ENCODE measurements at regions not wholly inside any gene's neighbourhood (a gene's known extent, or its start where the extent isn't known, plus 50 kb on each side); places are given as distances from the start of the nearest gene placed in this dataset.
A peak's percentile ranks its signal among the peaks of the same experiment; 100 is the strongest.

GRCh38 chr11:111045407-111045803 is 200.1 kb upstream of the POU2AF2 start:
- peaks cover 0 to 2% (median 0%) of the 10 kb centered on the region in 5 experiments for H3K9me3 ChIP-seq (ENCODE audit: control extremely low read depth in 1 of 5, control insufficient read depth in 4 of 5, insufficient read depth in 2 of 5, low read depth in 1 of 5, low read length in 4 of 5)
- H3K36me3 ChIP-seq (ENCODE audit: control insufficient read depth in 4 of 4, insufficient read depth in 4 of 4, low read length in 3 of 4), result no peaks in the 10 kb centered on the region
- no peak overlapping the region for H3K4me3 ChIP-seq (ENCODE audit: control insufficient read depth in 1 of 7, extremely low read depth in 1 of 7, insufficient read depth in 4 of 7, low read depth in 2 of 7, low read length in 6 of 7)
- peaks cover 0 to 7% (median 0%) of the 10 kb centered on the region in 4 experiments for H3K4me1 ChIP-seq (ENCODE audit: control extremely low read depth in 1 of 4, control insufficient read depth in 4 of 4, insufficient read depth in 4 of 4, low read length in 3 of 4)
- ChIA-PET POLR2A (no interaction called here), CTCF (interaction anchor here (0.9 to 1.5 kb wide), 3 partner anchors 11 to 23 kb away, joined by 3 read pairs; no protein-coding TSS in a partner anchor)
- no peaks in the 10 kb centered on the region for H3K27me3 ChIP-seq (replicated peaks in 2 of 5; ENCODE audit: control insufficient read depth in 4 of 5, insufficient read depth in 5 of 5, low read length in 4 of 5)
- H3K27ac ChIP-seq (ENCODE audit: insufficient read depth in 1 of 2, low read depth in 1 of 2, low read length in 2 of 2, poor library complexity in 1 of 2, severe bottlenecking in 2 of 2), result no peak overlapping the region
- DNase-seq, result no peak

- H3K36me3 ChIP-seq (ENCODE audit: control insufficient read depth in 4 of 4, insufficient read depth in 4 of 4, low read length in 3 of 4), result no peaks in the 10 kb centered on the region
- peaks cover 0 to 7% (median 0%) of the 10 kb centered on the region in 4 experiments for H3K4me1 ChIP-seq (ENCODE audit: control extremely low read depth in 1 of 4, control insufficient read depth in 4 of 4, insufficient read depth in 4 of 4, low read length in 3 of 4)
- H3K27ac ChIP-seq (ENCODE audit: insufficient read depth in 1 of 2, low read depth in 1 of 2, low read length in 2 of 2, poor library complexity in 1 of 2, severe bottlenecking in 2 of 2), result no peak overlapping the region
- ChIA-PET POLR2A (no interaction called here), CTCF (interaction anchor here (0.9 kb wide), 2 partner anchors 10 to 19 kb away, joined by 3 read pairs; no protein-coding TSS in a partner anchor)
- DNase-seq, result peak in 2 of 3 donors; percentile 30 to 36
- WGBS (ENCODE audit: insufficient coverage), result 58% methylated on average over 6 of the region's 6 CpGs
- no peaks in the 10 kb centered on the region for H3K27me3 ChIP-seq (replicated peaks in 2 of 5; ENCODE audit: control insufficient read depth in 4 of 5, insufficient read depth in 5 of 5, low read length in 4 of 5)
- H3K4me3 ChIP-seq (ENCODE audit: control insufficient read depth in 1 of 7, extremely low read depth in 1 of 7, insufficient read depth in 4 of 7, low read depth in 2 of 7, low read length in 6 of 7), result no peak overlapping the region
- no peaks in the 10 kb centered on the region for H3K9me3 ChIP-seq (ENCODE audit: control extremely low read depth in 1 of 5, control insufficient read depth in 4 of 5, insufficient read depth in 2 of 5, low read depth in 1 of 5, low read length in 4 of 5)
These were observed 200.6 kb upstream of the POU2AF2 start for GRCh38 chr11:111044751-111045406.

- 89% methylated on average over 3 of the region's 3 CpGs for WGBS (ENCODE audit: insufficient coverage)
These were observed 205.5 kb upstream of the POU2AF2 start for GRCh38 chr11:111039982-111040381.

GRCh38 chr11:111035746-111036145 is 209.8 kb upstream of the POU2AF2 start:
- Histone ChIP-seq H3K4me1 (ENCODE audit: control extremely low read depth in 1 of 4, control insufficient read depth in 4 of 4, insufficient read depth in 4 of 4, low read length in 3 of 4) (no peaks in the 10 kb centered on the region), H3K36me3 (ENCODE audit: control insufficient read depth in 4 of 4, insufficient read depth in 4 of 4, low read length in 3 of 4) (no peaks in the 10 kb centered on the region), H3K27me3 (replicated peaks in 2 of 5; ENCODE audit: control insufficient read depth in 4 of 5, insufficient read depth in 5 of 5, low read length in 4 of 5) (no peaks in the 10 kb centered on the region), H3K9me3 (ENCODE audit: control extremely low read depth in 1 of 5, control insufficient read depth in 4 of 5, insufficient read depth in 2 of 5, low read depth in 1 of 5, low read length in 4 of 5) (peaks cover 0 to 8% (median 1%) of the 10 kb centered on the region in 5 experiments), H3K27ac (ENCODE audit: insufficient read depth in 1 of 2, low read depth in 1 of 2, low read length in 2 of 2, poor library complexity in 1 of 2, severe bottlenecking in 2 of 2) (no peak overlapping the region), H3K4me3 (ENCODE audit: control insufficient read depth in 1 of 7, extremely low read depth in 1 of 7, insufficient read depth in 4 of 7, low read depth in 2 of 7, low read length in 6 of 7) (no peak overlapping the region)
- WGBS (ENCODE audit: insufficient coverage), result 100% methylated on average over 1 of the region's 1 CpG
- no peak for DNase-seq
- ChIA-PET POLR2A (no interaction called here), CTCF (no interaction called here)

More at GRCh38 chr11:111039982-111040381, 205.5 kb upstream of the POU2AF2 start:
- CTCF ChIA-PET, result no interaction called here
- H3K4me1 ChIP-seq (ENCODE audit: control extremely low read depth in 1 of 4, control insufficient read depth in 4 of 4, insufficient read depth in 4 of 4, low read length in 3 of 4), result peaks cover 0 to 4% (median 0%) of the 10 kb centered on the region in 4 experiments
- no peak for DNase-seq
- no peaks in the 10 kb centered on the region for H3K27me3 ChIP-seq (replicated peaks in 2 of 5; ENCODE audit: control insufficient read depth in 4 of 5, insufficient read depth in 5 of 5, low read length in 4 of 5)
- no peaks in the 10 kb centered on the region for H3K36me3 ChIP-seq (ENCODE audit: control insufficient read depth in 4 of 4, insufficient read depth in 4 of 4, low read length in 3 of 4)
- peaks cover 0 to 8% (median 1%) of the 10 kb centered on the region in 5 experiments for H3K9me3 ChIP-seq (ENCODE audit: control extremely low read depth in 1 of 5, control insufficient read depth in 4 of 5, insufficient read depth in 2 of 5, low read depth in 1 of 5, low read length in 4 of 5)
- H3K27ac ChIP-seq (ENCODE audit: insufficient read depth in 1 of 2, low read depth in 1 of 2, low read length in 2 of 2, poor library complexity in 1 of 2, severe bottlenecking in 2 of 2), result no peak overlapping the region
- H3K4me3 ChIP-seq (ENCODE audit: control insufficient read depth in 1 of 7, extremely low read depth in 1 of 7, insufficient read depth in 4 of 7, low read depth in 2 of 7, low read length in 6 of 7), result no peak overlapping the region
- POLR2A ChIA-PET, result interaction anchor here (0.7 kb wide), 1 partner anchor 857 kb away, joined by 3 read pairs; no protein-coding TSS in a partner anchor

- Histone ChIP-seq H3K27me3 (replicated peaks in 2 of 5; ENCODE audit: control insufficient read depth in 4 of 5, insufficient read depth in 5 of 5, low read length in 4 of 5) (no peaks in the 10 kb centered on the region), H3K4me1 (ENCODE audit: control extremely low read depth in 1 of 4, control insufficient read depth in 4 of 4, insufficient read depth in 4 of 4, low read length in 3 of 4) (no peaks in the 10 kb centered on the region), H3K27ac (ENCODE audit: insufficient read depth in 1 of 2, low read depth in 1 of 2, low read length in 2 of 2, poor library complexity in 1 of 2, severe bottlenecking in 2 of 2) (no peak overlapping the region), H3K36me3 (ENCODE audit: control insufficient read depth in 4 of 4, insufficient read depth in 4 of 4, low read length in 3 of 4) (no peaks in the 10 kb centered on the region), H3K9me3 (ENCODE audit: control extremely low read depth in 1 of 5, control insufficient read depth in 4 of 5, insufficient read depth in 2 of 5, low read depth in 1 of 5, low read length in 4 of 5) (peaks cover 0 to 9% (median 6%) of the 10 kb centered on the region in 5 experiments), H3K4me3 (ENCODE audit: control insufficient read depth in 1 of 7, extremely low read depth in 1 of 7, insufficient read depth in 4 of 7, low read depth in 2 of 7, low read length in 6 of 7) (no peak overlapping the region)
- no peak for DNase-seq
- ChIA-PET POLR2A (no interaction called here), CTCF (no interaction called here)
These were observed 219.3 kb upstream of the POU2AF2 start for GRCh38 chr11:111026241-111026640.

- H3K4me3 ChIP-seq (ENCODE audit: control insufficient read depth in 1 of 7, extremely low read depth in 1 of 7, insufficient read depth in 4 of 7, low read depth in 2 of 7, low read length in 6 of 7), result no peak overlapping the region
- 90% methylated on average over 5 of the region's 5 CpGs for WGBS (ENCODE audit: insufficient coverage)
- no peaks in the 10 kb centered on the region for H3K9me3 ChIP-seq (ENCODE audit: control extremely low read depth in 1 of 5, control insufficient read depth in 4 of 5, insufficient read depth in 2 of 5, low read depth in 1 of 5, low read length in 4 of 5)
- ChIA-PET POLR2A (no interaction called here), CTCF (no interaction called here)
- H3K4me1 ChIP-seq (ENCODE audit: control extremely low read depth in 1 of 4, control insufficient read depth in 4 of 4, insufficient read depth in 4 of 4, low read length in 3 of 4), result peaks cover 8 to 17% (median 11%) of the 10 kb centered on the region in 4 experiments
- no peaks in the 10 kb centered on the region for H3K36me3 ChIP-seq (ENCODE audit: control insufficient read depth in 4 of 4, insufficient read depth in 4 of 4, low read length in 3 of 4)
- no peaks in the 10 kb centered on the region for H3K27me3 ChIP-seq (replicated peaks in 2 of 5; ENCODE audit: control insufficient read depth in 4 of 5, insufficient read depth in 5 of 5, low read length in 4 of 5)
- H3K27ac ChIP-seq (ENCODE audit: insufficient read depth in 1 of 2, low read depth in 1 of 2, low read length in 2 of 2, poor library complexity in 1 of 2, severe bottlenecking in 2 of 2), result no peak overlapping the region
- no peak for DNase-seq
These were observed 224.4 kb upstream of the POU2AF2 start for GRCh38 chr11:111021131-111021530.

- WGBS (ENCODE audit: insufficient coverage), result 48% methylated on average over 8 of the region's 10 CpGs
- CTCF ChIA-PET, result no interaction called here
- no peaks in the 10 kb centered on the region for H3K36me3 ChIP-seq (ENCODE audit: control insufficient read depth in 4 of 4, insufficient read depth in 4 of 4, low read length in 3 of 4)
- no peaks in the 10 kb centered on the region for H3K27me3 ChIP-seq (replicated peaks in 2 of 5; ENCODE audit: control insufficient read depth in 4 of 5, insufficient read depth in 5 of 5, low read length in 4 of 5)
- no peak overlapping the region for H3K27ac ChIP-seq (ENCODE audit: insufficient read depth in 1 of 2, low read depth in 1 of 2, low read length in 2 of 2, poor library complexity in 1 of 2, severe bottlenecking in 2 of 2)
- H3K4me1 ChIP-seq (ENCODE audit: control extremely low read depth in 1 of 4, control insufficient read depth in 4 of 4, insufficient read depth in 4 of 4, low read length in 3 of 4), result peaks cover 8 to 17% (median 11%) of the 10 kb centered on the region in 4 experiments
- H3K9me3 ChIP-seq (ENCODE audit: control extremely low read depth in 1 of 5, control insufficient read depth in 4 of 5, insufficient read depth in 2 of 5, low read depth in 1 of 5, low read length in 4 of 5), result no peaks in the 10 kb centered on the region
- POLR2A ChIA-PET, result interaction anchor here (0.6 kb wide), 1 partner anchor 198 kb away, joined by 7 read pairs; no protein-coding TSS in a partner anchor
- DNase-seq, result no peak
- no peak overlapping the region for H3K4me3 ChIP-seq (ENCODE audit: control insufficient read depth in 1 of 7, extremely low read depth in 1 of 7, insufficient read depth in 4 of 7, low read depth in 2 of 7, low read length in 6 of 7)
These were observed 225.5 kb upstream of the POU2AF2 start for GRCh38 chr11:111019871-111020670.
